Heart left ventricle (tissue), 16 donors: ENCODE measurements at regions not wholly inside any gene's neighbourhood (a gene's known extent, or its start where the extent isn't known, plus 50 kb on each side); places are given as distances from the start of the nearest gene placed in this dataset.

Source experiments
- ATAC-seq, 4 donors: fragments of 200-7000 bp; cut with Tn5 transposase; one replicate each; pipeline ENCODE4 v1.9.1; 2020 to 2022; ENCODE audit warnings: moderate library complexity in 4 of 4, mild to moderate bottlenecking in 3 of 4, moderate number of reproducible peaks in 1 of 4
- DNase-seq, 5 donors: peaks; one replicate each; pipeline ENCODE4 v3.0.0-alpha.2; 2020
- H3K27ac ChIP-seq, 12 donors: fragments of 200-600 bp; sonication (generic) in 4 of 12; one replicate each; pipeline versions ENCODE4 v1.5.0 to v1.8.0; 2016 to 2022; ENCODE audit warnings: mild to moderate bottlenecking in 2 of 12
- H3K27me3 ChIP-seq, 9 donors: fragments of 200-600 bp; sonication (generic) in 2 of 9; one replicate each; pipeline versions ENCODE4 v1.5.1 to v1.8.0; 2016 to 2022; ENCODE audit warnings: mild to moderate bottlenecking in 3 of 9
- H3K36me3 ChIP-seq, 9 donors: fragments of 200-600 bp; sonication (generic) in 2 of 9; one replicate each; pipeline versions ENCODE4 v1.5.0 to v1.8.0; 2018 to 2022; ENCODE audit warnings: mild to moderate bottlenecking in 2 of 9
- H3K4me1 ChIP-seq, 12 donors: fragments of 200-600 bp; sonication (generic) in 4 of 12; one replicate each; pipeline versions ENCODE4 v1.5.0 to v1.8.0; 2016 to 2022; ENCODE audit warnings: mild to moderate bottlenecking in 3 of 12
- H3K4me3 ChIP-seq, 12 donors: fragments of 200-600 bp; sonication (generic) in 4 of 12; one replicate each; pipeline versions ENCODE4 v1.5.0 to v1.8.0; 2017 to 2022; ENCODE audit warnings: mild to moderate bottlenecking in 9 of 12, moderate library complexity in 4 of 12
- H3K9me3 ChIP-seq, 12 donors: fragments of 200-600 bp; sonication (generic) in 4 of 12; one replicate each; pipeline versions ENCODE4 v1.5.0 to v1.8.0; 2016 to 2022; ENCODE audit warnings: mild to moderate bottlenecking in 1 of 12
- POLR2A ChIP-seq, 2 donors: fragments of 450-650 bp; IDR thresholded peaks; one replicate each; pipeline ENCODE4 v1.6.1; 2017; ENCODE audit warnings: antibody characterized with exemption in 2 of 2, mild to moderate bottlenecking in 2 of 2, moderate library complexity in 2 of 2
- WGBS, 4 donors: extraction: QIAGEN DNeasy Blood & Tissue Kit in 2 of 4; methylation state at CpG; one replicate each; pipeline versions ENCODE4 v1.1.5 to v1.1.7; 2013 to 2018; 5-methylcytosine and 5-hydroxymethylcytosine counted together
- intact Hi-C, 10 donors: fragments of 100-400 bp; cut with DNase I; formaldehyde crosslinking; loops; one replicate each; pipeline versions ENCODE4 v1.11.1 to v1.14.2; 2022
- TF ChIP-seq, protein P1 (sequence below), 12 donors: fragments of 200-600 bp; sonication (generic) in 4 of 12; IDR thresholded peaks; one replicate each; pipeline versions ENCODE4 v1.5.0 to v1.8.0; 2018 to 2022; ENCODE audit warnings: antibody characterized with exemption in 12 of 12, mild to moderate bottlenecking in 5 of 12
- donor health status: ischemic (EF 13 %, LVEDD 7.1; RV severe dilation, severe dysfunction).
- donor health status: healthy with polysubstance abuse.
- donor health status: DM: no; HTN: yes; CAD: no.
- donor health status: DM: no; HTN: no; CAD: no.
- donor health status: ischemic (EF 25% LVEDD 6.9; RV normal size, moderate dysfunction).
- donor health status: ischemic (EF 25% LVEDD 5.7; RV mildly dilated, moderate dysfunction).
- donor health status: healthy.
- donor health status: DM: yes; HTN: yes; CAD: no.
- donor health status: ischemic (EF 35%, LVEDD 5.7; RV mildly dilated, moderate dysfunction).
- donor health status: nonischemic (EF 11% LVEDD 7.7; RV severe dilation, severe dysfunction).
- donor health status: DM: yes; HTN: yes; CAD: no.
- donor health status: PGD.
- donor health status: ischemic (EF 29% LVEDD 5.4; RV normal size, mild dysfunction).
- donor health status: nonischemic (EF 23%, LVEDD 6.1; RV moderate dilation, normal function).

DNA sequence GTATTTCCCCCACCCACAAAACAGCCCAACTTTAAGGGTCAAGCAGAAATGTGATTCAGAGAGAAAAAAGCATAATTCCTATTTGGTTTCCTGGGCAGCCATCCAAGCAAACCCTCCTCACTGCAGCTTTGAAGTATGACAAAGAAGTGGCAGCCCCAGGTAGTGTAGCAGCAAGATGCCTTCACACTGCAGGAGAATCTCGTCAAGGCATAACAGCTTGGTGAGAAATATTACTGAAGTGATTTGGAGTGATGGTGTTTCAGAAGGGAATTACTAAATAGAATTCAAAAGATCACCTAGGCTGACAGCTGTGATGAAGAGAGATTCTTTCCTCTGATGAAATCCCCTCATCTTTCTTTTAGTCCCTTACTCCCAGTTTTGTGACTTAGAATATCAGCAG lies 173.9 kb downstream of the PYDC2 start:
- Histone ChIP-seq H3K27me3 (no peaks in the 10 kb centered on the region), H3K4me1 (no peaks in the 10 kb centered on the region), H3K4me3 (no peak overlapping the region), H3K9me3 (no peaks in the 10 kb centered on the region), H3K27ac (no peak overlapping the region), H3K36me3 (no peaks in the 10 kb centered on the region)
- intact Hi-C loops, result no loop called here
- 61 to 81% (median 75%) methylated on average over 1 of the region's 1 CpG for WGBS, 4 donors
- DNase-seq (no peak), ATAC-seq (no peak)
- TF ChIP-seq, protein P1, sequence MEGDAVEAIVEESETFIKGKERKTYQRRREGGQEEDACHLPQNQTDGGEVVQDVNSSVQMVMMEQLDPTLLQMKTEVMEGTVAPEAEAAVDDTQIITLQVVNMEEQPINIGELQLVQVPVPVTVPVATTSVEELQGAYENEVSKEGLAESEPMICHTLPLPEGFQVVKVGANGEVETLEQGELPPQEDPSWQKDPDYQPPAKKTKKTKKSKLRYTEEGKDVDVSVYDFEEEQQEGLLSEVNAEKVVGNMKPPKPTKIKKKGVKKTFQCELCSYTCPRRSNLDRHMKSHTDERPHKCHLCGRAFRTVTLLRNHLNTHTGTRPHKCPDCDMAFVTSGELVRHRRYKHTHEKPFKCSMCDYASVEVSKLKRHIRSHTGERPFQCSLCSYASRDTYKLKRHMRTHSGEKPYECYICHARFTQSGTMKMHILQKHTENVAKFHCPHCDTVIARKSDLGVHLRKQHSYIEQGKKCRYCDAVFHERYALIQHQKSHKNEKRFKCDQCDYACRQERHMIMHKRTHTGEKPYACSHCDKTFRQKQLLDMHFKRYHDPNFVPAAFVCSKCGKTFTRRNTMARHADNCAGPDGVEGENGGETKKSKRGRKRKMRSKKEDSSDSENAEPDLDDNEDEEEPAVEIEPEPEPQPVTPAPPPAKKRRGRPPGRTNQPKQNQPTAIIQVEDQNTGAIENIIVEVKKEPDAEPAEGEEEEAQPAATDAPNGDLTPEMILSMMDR (IDR thresholded peaks at IDR 0.05), result no peak
- TF ChIP-seq POLR2A (IDR thresholded peaks at IDR 0.05), result no peak

DNA sequence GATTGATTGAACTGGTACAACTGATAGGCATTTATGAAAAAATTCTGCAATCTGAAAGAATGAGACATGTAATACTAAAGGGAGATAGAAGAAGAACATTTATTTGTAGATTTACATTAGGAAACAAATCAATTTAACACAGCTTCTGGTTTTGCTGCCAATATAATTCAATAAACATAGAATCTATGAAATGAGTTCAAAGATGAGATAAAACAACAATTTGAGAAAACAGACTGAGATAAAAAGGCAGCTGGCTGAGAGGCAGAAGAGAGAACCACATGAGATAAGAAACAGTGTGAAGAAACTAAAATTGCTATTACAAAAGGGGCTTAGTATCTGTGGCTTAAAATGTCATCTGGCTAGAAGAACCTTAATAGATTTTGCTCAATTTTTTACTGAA lies 176.6 kb downstream of the PYDC2 start:
- no peak overlapping the region for H3K4me3 ChIP-seq

DNA sequence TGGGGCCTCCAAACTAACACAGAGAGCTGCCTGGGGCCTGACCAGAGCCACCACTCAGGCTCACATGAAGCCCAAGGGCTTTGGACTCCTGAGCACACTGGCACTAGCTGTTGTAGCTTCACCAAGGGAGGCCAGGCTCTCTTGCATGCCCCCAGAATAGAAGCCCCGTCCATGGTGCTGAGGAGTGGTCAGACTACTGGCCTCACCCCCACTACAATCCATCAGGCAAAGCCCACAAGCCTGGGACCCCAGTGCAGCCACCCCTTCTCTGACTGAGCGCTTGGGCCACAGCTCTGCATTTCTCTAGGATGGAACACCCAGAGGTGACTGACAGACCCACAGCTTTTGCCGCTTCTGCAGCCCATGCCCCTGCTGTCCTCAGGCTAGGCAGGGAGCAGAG lies 180.8 kb downstream of the PYDC2 start:
- TF ChIP-seq, protein P1 (IDR thresholded peaks at IDR 0.05), result no peak
- TF ChIP-seq POLR2A (IDR thresholded peaks at IDR 0.05), result no peak
- ATAC-seq, result peak in 1 of 4 donors; percentile 18

More for the DNA sequence above, 176.6 kb downstream of the PYDC2 start:
- intact Hi-C loops, result no loop called here
- no peaks in the 10 kb centered on the region for H3K36me3 ChIP-seq
- no peak overlapping the region for H3K27ac ChIP-seq
- H3K4me1 ChIP-seq, result no peaks in the 10 kb centered on the region
- ATAC-seq, result no peak
- TF ChIP-seq POLR2A (IDR thresholded peaks at IDR 0.05), result no peak
- TF ChIP-seq, protein P1 (IDR thresholded peaks at IDR 0.05), result no peak
- DNase-seq, result no peak
- no peaks in the 10 kb centered on the region for H3K9me3 ChIP-seq
- no peaks in the 10 kb centered on the region for H3K27me3 ChIP-seq

DNA sequence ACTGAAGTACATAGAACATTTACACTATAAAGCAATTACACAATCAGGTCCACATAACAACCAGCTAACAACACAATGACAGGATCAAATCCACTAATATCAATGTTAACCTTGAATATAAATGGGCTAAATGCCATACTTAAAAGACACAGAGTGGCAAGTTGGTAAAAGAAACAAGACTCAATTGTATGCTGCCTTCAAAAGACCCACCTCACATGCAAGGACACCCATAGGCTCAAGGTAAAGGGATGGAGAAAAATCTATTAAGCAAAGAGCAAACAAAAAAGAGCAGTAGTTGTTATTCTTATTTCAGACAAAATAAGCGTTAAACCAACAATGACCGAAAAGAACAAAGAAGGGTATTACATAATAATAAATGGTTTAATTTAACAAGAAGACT lies 183.3 kb downstream of the PYDC2 start:
- Histone ChIP-seq H3K9me3 (peaks cover 0 to 24% (median 7%) of the 10 kb centered on the region in 12 donors), H3K36me3 (no peaks in the 10 kb centered on the region), H3K4me1 (no peaks in the 10 kb centered on the region), H3K4me3 (no peak overlapping the region), H3K27me3 (no peaks in the 10 kb centered on the region), H3K27ac (no peak overlapping the region)
- WGBS, 4 donors, result 92 to 98% (median 96%) methylated on average over 2 of the region's 2 CpGs
- ATAC-seq (no peak), DNase-seq (no peak)
- no peak for TF ChIP-seq POLR2A (IDR thresholded peaks at IDR 0.05)
- TF ChIP-seq, protein P1 (IDR thresholded peaks at IDR 0.05), result no peak
- intact Hi-C loops, result no loop called here

More for the DNA sequence above, 180.8 kb downstream of the PYDC2 start:
- WGBS, 4 donors, result 67 to 100% (median 88%) methylated on average over 1 to 3 of the region's 3 CpGs
- DNase-seq, result no peak
- Histone ChIP-seq H3K9me3 (peaks cover 0 to 24% (median 7%) of the 10 kb centered on the region in 12 donors), H3K4me3 (no peak overlapping the region), H3K27ac (no peak overlapping the region), H3K27me3 (no peaks in the 10 kb centered on the region), H3K36me3 (no peaks in the 10 kb centered on the region), H3K4me1 (no peaks in the 10 kb centered on the region)
- intact Hi-C loops, result no loop called here
